WTC11 (cell line): ENCODE measurements at regions not wholly inside any gene's neighbourhood (a gene's known extent, or its start where the extent isn't known, plus 50 kb on each side); places are given as distances from the start of the nearest gene placed in this dataset.

ENCODE experiments used
- ATAC-seq: fragments of 200-7000 bp; cut with Tn5 transposase; 2 replicates; pipeline ENCODE4 v1.10.0; 2021; ENCODE audit warnings: mild to moderate bottlenecking, moderate library complexity
- CTCF ChIA-PET: fragments of 300-600 bp; sonication (Branson Sonifier 250); formaldehyde crosslinking; loops from one replicate; lab custom pipeline; 2021; ENCODE audit warnings: antibody characterized with exemption; lab: Charles Lee
- POLR2A ChIA-PET: fragments of 350-600 bp; sonication (Branson Sonifier 250); formaldehyde crosslinking; loops from one replicate; lab custom pipeline; 2021; ENCODE audit warnings: antibody characterized with exemption; lab: Charles Lee
- DNase-seq: peaks from one replicate; pipeline ENCODE4 v3.0.0; 2021; ENCODE audit warnings: low spot score
- H3K27ac Mint-ChIP-seq: 2 replicates; pipeline ENCODE4 v1.8.0; 2021; ENCODE audit warnings: mixed read lengths
- H3K27me3 Mint-ChIP-seq: 2 replicates; pipeline ENCODE4 v1.8.0; 2021; ENCODE audit warnings: low read depth, mild to moderate bottlenecking, moderate library complexity, mixed read lengths
- H3K36me3 Mint-ChIP-seq: 2 replicates; pipeline ENCODE4 v1.8.0; 2021; ENCODE audit warnings: mixed read lengths
- H3K4me1 Mint-ChIP-seq: 2 replicates; pipeline ENCODE4 v1.8.0; 2022; ENCODE audit warnings: mixed read lengths
- H3K4me3 Mint-ChIP-seq: 2 replicates; pipeline ENCODE4 v1.8.0; 2021; ENCODE audit warnings: mild to moderate bottlenecking, moderate library complexity, mixed read lengths
- H3K9me3 Mint-ChIP-seq: 2 replicates; pipeline ENCODE4 v1.8.0; 2021; ENCODE audit warnings: mixed read lengths
- CREM ChIP-seq: sonication (generic); formaldehyde crosslinking; IDR thresholded peaks from 2 replicates; pipeline ENCODE4 v1.8.1; 2022; ENCODE audit warnings: mild to moderate bottlenecking, missing genetic modification reagents, moderate library complexity
- ELF4 ChIP-seq: sonication (generic); formaldehyde crosslinking; IDR thresholded peaks from 2 replicates; pipeline ENCODE4 v1.8.1; 2022; ENCODE audit warnings: low read depth, mild to moderate bottlenecking, moderate library complexity, missing genetic modification reagents
- ETV6 ChIP-seq: sonication (generic); formaldehyde crosslinking; IDR thresholded peaks from 2 replicates; pipeline ENCODE4 v1.8.1; 2022; ENCODE audit warnings: mild to moderate bottlenecking, missing genetic modification reagents
- FOXK1 ChIP-seq: sonication (generic); formaldehyde crosslinking; IDR thresholded peaks from 2 replicates; pipeline ENCODE4 v1.8.0; 2022; ENCODE audit warnings: mild to moderate bottlenecking, moderate library complexity, missing genetic modification reagents
- GTF2I ChIP-seq: fragments of 250-450 bp; sonication (Bioruptor Pico); conservative IDR thresholded peaks from 2 replicates; pipeline ENCODE4 v1.4.0; 2021; ENCODE audit warnings: mild to moderate bottlenecking
- HMGA2 ChIP-seq: fragments of 250-450 bp; sonication (Bioruptor Pico); IDR thresholded peaks from 2 replicates; pipeline ENCODE4 v1.4.0; 2021; ENCODE audit warnings: mild to moderate bottlenecking, moderate library complexity
- KAT7 ChIP-seq: sonication (generic); formaldehyde crosslinking; IDR thresholded peaks from 2 replicates; pipeline ENCODE4 v1.8.1; 2023; ENCODE audit warnings: missing genetic modification reagents, mild to moderate bottlenecking, borderline replicate concordance
- RELA ChIP-seq: sonication (generic); formaldehyde crosslinking; IDR thresholded peaks from 2 replicates; pipeline ENCODE4 v1.8.1; 2022; ENCODE audit warnings: missing genetic modification reagents, mild to moderate bottlenecking, borderline replicate concordance
- SMAD3 ChIP-seq: sonication (generic); formaldehyde crosslinking; IDR thresholded peaks from 2 replicates; pipeline ENCODE4 v1.8.0; 2022; ENCODE audit warnings: missing genetic modification reagents, mild to moderate bottlenecking, borderline replicate concordance
- SMAD4 ChIP-seq: sonication (generic); formaldehyde crosslinking; IDR thresholded peaks from 2 replicates; pipeline ENCODE4 v1.8.0; 2022; ENCODE audit warnings: mild to moderate bottlenecking, missing genetic modification reagents
- ZNF121 ChIP-seq: sonication (generic); formaldehyde crosslinking; IDR thresholded peaks from 2 replicates; pipeline ENCODE4 v1.8.0; 2023; ENCODE audit warnings: missing genetic modification reagents
- ZNF263 ChIP-seq: sonication (generic); formaldehyde crosslinking; IDR thresholded peaks from 2 replicates; pipeline ENCODE4 v1.8.1; 2022; ENCODE audit warnings: low read depth, mild to moderate bottlenecking, moderate library complexity, missing genetic modification reagents
- ZNF396 ChIP-seq: fragments of 250-450 bp; sonication (Bioruptor Pico); IDR thresholded peaks from 2 replicates; pipeline ENCODE4 v1.8.0; 2021; ENCODE audit warnings: mild to moderate bottlenecking, moderate library complexity, borderline replicate concordance
- TF ChIP-seq, protein P1 (sequence below): sonication (generic); formaldehyde crosslinking; IDR thresholded peaks from 2 replicates; pipeline ENCODE4 v1.8.1; 2022; ENCODE audit warnings: mild to moderate bottlenecking, moderate library complexity, missing genetic modification reagents
- TF ChIP-seq, protein P2 (sequence below): fragments of 200-600 bp; IDR thresholded peaks from 2 replicates; pipeline ENCODE4 v1.8.0; 2022; ENCODE audit warnings: antibody characterized with exemption
- TF ChIP-seq, protein P3 (sequence below): sonication (generic); formaldehyde crosslinking; IDR thresholded peaks from 2 replicates; pipeline ENCODE4 v1.8.0; 2022; ENCODE audit warnings: mild to moderate bottlenecking, missing genetic modification reagents
- TF ChIP-seq, protein P4 (sequence below): sonication (generic); formaldehyde crosslinking; conservative IDR thresholded peaks from 2 replicates; pipeline ENCODE4 v1.8.1; 2023; ENCODE audit warnings: mild to moderate bottlenecking, low read depth, missing genetic modification reagents, moderate library complexity
- TF ChIP-seq, protein P5 (sequence below): sonication (generic); formaldehyde crosslinking; IDR thresholded peaks from 2 replicates; pipeline ENCODE4 v1.8.1; 2023; ENCODE audit warnings: mild to moderate bottlenecking, missing genetic modification reagents
- TF ChIP-seq, protein P6 (sequence below): fragments of 250-450 bp; sonication (Bioruptor Pico); IDR thresholded peaks from 2 replicates; pipeline ENCODE4 v1.9.0; 2021; ENCODE audit warnings: mild to moderate bottlenecking

DNA sequence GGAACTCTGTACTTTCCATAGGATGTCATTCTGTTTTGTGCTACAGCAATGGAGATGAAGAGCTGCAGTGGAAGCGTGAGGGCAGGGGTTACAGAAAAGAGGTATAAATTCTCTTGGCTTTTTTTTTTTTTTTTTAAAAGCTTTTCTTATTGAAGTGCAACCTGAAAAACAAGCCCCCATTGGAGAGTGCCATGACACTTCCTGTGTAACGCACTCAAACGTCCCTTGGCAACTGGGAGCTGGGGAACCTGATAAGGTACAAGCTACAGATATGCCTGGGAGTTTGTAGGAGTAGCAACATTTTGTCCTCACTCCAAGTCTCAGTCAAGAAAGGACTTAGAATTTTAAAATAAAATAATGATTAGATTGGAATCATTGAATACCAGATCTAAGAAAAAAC, 512.1 kb downstream of the RPS24 start:
- ATAC-seq (no peak), DNase-seq (no peak)
- Mint-ChIP-seq H3K4me1 (peaks cover 24% of the 10 kb centered on the region), H3K36me3 (no peaks in the 10 kb centered on the region), H3K9me3 (peaks cover 11% of the 10 kb centered on the region), H3K27ac (no peak overlapping the region), H3K27me3 (peaks cover 26% of the 10 kb centered on the region), H3K4me3 (no peak overlapping the region)
- POLR2A ChIA-PET: interaction anchor here (0.5 kb wide), 1 partner anchor 21 kb away, joined by 3 read pairs; no protein-coding TSS in a partner anchor
- no peak for TF ChIP-seq SMAD3 (CRISPR knock-in tag)
- TF ChIP-seq, all 79 proteins: peak for 0
- CTCF ChIA-PET: no interaction called here

DNA sequence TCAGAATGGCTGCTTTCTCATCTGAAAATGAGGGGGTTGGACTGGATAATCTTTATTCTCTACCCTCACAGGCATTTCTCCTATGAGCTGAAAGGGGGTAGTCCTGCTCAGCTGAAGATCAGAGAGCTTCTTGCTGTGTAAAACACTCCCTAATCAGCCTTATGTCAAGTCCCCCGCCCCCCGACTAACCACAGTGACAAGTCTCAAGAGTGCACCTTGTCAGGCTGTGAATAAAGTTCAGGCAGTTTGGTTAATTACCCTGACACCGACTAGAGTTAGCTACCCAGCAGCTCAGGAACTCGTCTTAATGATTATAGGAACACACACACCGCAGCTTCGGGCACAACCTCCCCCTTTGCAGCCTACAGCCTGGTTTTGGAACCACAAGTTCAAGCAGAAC, 513.7 kb downstream of the RPS24 start:
- peaks cover 36% of the 10 kb centered on the region for H3K4me1 Mint-ChIP-seq
- TF ChIP-seq RELA (CRISPR knock-in tag) (no peak), KAT7 (CRISPR knock-in tag) (no peak)
- TF ChIP-seq, all 79 proteins: peak for 0
- peaks cover 8% of the 10 kb centered on the region for H3K9me3 Mint-ChIP-seq
- H3K36me3 Mint-ChIP-seq: no peaks in the 10 kb centered on the region
- H3K27ac Mint-ChIP-seq: no peak overlapping the region
- DNase-seq: no peak
- ChIA-PET POLR2A (no interaction called here), CTCF (no interaction called here)
- peaks cover 32% of the 10 kb centered on the region for H3K27me3 Mint-ChIP-seq
- ATAC-seq: no peak
- no peak overlapping the region for H3K4me3 Mint-ChIP-seq

DNA sequence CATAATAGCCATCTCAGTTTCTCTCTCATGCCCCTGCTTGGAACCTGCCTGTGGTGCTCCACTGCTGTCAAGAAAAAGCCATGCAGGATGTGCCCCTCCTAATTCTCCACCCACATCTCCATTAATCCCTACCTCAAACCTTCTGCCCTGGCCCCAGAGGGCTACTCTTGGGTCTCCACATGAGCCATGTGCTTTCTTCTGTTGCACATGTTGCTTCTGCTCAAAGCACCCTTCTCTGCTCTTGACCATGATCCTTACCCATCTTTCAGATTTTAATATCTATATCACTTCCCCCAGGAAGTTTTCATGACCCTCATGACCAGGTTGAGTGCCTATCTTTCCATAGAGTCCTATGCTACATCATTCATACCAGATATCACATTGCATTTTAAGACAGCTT, 514.2 kb downstream of the RPS24 start:
- ATAC-seq: no peak
- ChIA-PET CTCF (no interaction called here), POLR2A (no interaction called here)
- no peak for DNase-seq
- H3K4me3 Mint-ChIP-seq: no peak overlapping the region
- H3K4me1 Mint-ChIP-seq: peaks cover 36% of the 10 kb centered on the region
- H3K27ac Mint-ChIP-seq: no peak overlapping the region
- peaks cover 32% of the 10 kb centered on the region for H3K27me3 Mint-ChIP-seq
- no peaks in the 10 kb centered on the region for H3K36me3 Mint-ChIP-seq
- peaks cover 8% of the 10 kb centered on the region for H3K9me3 Mint-ChIP-seq
- no peak for TF ChIP-seq SMAD4 (CRISPR knock-in tag)
- TF ChIP-seq, all 79 proteins: peak for 0

DNA sequence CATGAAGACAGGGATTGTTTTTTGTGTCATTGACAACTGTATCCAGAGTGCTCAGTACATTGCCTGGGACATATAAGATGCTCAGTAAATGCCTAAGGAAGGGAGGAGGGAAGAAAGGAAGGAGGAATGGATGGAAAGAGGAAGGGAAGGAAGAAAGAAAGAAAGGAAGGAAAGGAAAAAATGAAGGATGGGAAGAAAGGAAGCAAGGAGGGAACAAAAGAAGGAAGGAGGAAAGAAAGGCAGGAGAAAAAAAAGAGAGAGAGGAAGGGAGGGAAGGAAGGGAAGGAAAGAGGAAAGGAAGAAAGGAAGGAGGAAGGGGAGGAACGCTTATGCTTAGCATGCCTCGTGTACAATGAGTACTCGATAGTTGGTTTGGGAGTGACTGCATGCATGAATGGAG, 514.7 kb downstream of the RPS24 start:
- H3K27me3 Mint-ChIP-seq: peaks cover 32% of the 10 kb centered on the region
- no peak for DNase-seq
- POLR2A ChIA-PET: no interaction called here
- no peak overlapping the region for H3K27ac Mint-ChIP-seq
- no peaks in the 10 kb centered on the region for H3K36me3 Mint-ChIP-seq
- H3K4me1 Mint-ChIP-seq: peaks cover 41% of the 10 kb centered on the region
- CTCF ChIA-PET: no interaction called here
- H3K9me3 Mint-ChIP-seq: peaks cover 8% of the 10 kb centered on the region
- no peak for ATAC-seq
- H3K4me3 Mint-ChIP-seq: no peak overlapping the region
- TF ChIP-seq ELF4 (CRISPR knock-in tag): no peak
- TF ChIP-seq, protein P1, sequence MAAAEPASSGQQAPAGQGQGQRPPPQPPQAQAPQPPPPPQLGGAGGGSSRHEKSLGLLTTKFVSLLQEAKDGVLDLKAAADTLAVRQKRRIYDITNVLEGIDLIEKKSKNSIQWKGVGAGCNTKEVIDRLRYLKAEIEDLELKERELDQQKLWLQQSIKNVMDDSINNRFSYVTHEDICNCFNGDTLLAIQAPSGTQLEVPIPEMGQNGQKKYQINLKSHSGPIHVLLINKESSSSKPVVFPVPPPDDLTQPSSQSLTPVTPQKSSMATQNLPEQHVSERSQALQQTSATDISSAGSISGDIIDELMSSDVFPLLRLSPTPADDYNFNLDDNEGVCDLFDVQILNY (CRISPR knock-in tag): no peak
- TF ChIP-seq ZNF263 (CRISPR knock-in tag): no peak
- TF ChIP-seq, protein P2, sequence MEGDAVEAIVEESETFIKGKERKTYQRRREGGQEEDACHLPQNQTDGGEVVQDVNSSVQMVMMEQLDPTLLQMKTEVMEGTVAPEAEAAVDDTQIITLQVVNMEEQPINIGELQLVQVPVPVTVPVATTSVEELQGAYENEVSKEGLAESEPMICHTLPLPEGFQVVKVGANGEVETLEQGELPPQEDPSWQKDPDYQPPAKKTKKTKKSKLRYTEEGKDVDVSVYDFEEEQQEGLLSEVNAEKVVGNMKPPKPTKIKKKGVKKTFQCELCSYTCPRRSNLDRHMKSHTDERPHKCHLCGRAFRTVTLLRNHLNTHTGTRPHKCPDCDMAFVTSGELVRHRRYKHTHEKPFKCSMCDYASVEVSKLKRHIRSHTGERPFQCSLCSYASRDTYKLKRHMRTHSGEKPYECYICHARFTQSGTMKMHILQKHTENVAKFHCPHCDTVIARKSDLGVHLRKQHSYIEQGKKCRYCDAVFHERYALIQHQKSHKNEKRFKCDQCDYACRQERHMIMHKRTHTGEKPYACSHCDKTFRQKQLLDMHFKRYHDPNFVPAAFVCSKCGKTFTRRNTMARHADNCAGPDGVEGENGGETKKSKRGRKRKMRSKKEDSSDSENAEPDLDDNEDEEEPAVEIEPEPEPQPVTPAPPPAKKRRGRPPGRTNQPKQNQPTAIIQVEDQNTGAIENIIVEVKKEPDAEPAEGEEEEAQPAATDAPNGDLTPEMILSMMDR: no peak
- TF ChIP-seq, protein P3, sequence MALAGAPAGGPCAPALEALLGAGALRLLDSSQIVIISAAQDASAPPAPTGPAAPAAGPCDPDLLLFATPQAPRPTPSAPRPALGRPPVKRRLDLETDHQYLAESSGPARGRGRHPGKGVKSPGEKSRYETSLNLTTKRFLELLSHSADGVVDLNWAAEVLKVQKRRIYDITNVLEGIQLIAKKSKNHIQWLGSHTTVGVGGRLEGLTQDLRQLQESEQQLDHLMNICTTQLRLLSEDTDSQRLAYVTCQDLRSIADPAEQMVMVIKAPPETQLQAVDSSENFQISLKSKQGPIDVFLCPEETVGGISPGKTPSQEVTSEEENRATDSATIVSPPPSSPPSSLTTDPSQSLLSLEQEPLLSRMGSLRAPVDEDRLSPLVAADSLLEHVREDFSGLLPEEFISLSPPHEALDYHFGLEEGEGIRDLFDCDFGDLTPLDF (CRISPR knock-in tag): no peak
- TF ChIP-seq ETV6 (CRISPR knock-in tag): no peak
- no peak for TF ChIP-seq CREM
- TF ChIP-seq HMGA2: no peak
- no peak for TF ChIP-seq ZNF121 (CRISPR knock-in tag)
- TF ChIP-seq, protein P4, sequence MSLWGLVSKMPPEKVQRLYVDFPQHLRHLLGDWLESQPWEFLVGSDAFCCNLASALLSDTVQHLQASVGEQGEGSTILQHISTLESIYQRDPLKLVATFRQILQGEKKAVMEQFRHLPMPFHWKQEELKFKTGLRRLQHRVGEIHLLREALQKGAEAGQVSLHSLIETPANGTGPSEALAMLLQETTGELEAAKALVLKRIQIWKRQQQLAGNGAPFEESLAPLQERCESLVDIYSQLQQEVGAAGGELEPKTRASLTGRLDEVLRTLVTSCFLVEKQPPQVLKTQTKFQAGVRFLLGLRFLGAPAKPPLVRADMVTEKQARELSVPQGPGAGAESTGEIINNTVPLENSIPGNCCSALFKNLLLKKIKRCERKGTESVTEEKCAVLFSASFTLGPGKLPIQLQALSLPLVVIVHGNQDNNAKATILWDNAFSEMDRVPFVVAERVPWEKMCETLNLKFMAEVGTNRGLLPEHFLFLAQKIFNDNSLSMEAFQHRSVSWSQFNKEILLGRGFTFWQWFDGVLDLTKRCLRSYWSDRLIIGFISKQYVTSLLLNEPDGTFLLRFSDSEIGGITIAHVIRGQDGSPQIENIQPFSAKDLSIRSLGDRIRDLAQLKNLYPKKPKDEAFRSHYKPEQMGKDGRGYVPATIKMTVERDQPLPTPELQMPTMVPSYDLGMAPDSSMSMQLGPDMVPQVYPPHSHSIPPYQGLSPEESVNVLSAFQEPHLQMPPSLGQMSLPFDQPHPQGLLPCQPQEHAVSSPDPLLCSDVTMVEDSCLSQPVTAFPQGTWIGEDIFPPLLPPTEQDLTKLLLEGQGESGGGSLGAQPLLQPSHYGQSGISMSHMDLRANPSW: no peak
- TF ChIP-seq, protein P5, sequence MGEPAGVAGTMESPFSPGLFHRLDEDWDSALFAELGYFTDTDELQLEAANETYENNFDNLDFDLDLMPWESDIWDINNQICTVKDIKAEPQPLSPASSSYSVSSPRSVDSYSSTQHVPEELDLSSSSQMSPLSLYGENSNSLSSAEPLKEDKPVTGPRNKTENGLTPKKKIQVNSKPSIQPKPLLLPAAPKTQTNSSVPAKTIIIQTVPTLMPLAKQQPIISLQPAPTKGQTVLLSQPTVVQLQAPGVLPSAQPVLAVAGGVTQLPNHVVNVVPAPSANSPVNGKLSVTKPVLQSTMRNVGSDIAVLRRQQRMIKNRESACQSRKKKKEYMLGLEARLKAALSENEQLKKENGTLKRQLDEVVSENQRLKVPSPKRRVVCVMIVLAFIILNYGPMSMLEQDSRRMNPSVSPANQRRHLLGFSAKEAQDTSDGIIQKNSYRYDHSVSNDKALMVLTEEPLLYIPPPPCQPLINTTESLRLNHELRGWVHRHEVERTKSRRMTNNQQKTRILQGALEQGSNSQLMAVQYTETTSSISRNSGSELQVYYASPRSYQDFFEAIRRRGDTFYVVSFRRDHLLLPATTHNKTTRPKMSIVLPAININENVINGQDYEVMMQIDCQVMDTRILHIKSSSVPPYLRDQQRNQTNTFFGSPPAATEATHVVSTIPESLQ (CRISPR knock-in tag): no peak
- no peak for TF ChIP-seq GTF2I (CRISPR knock-in tag)
- TF ChIP-seq ZNF396 (CRISPR knock-in tag): no peak
- no peak for TF ChIP-seq FOXK1 (CRISPR knock-in tag)
- TF ChIP-seq, protein P6, sequence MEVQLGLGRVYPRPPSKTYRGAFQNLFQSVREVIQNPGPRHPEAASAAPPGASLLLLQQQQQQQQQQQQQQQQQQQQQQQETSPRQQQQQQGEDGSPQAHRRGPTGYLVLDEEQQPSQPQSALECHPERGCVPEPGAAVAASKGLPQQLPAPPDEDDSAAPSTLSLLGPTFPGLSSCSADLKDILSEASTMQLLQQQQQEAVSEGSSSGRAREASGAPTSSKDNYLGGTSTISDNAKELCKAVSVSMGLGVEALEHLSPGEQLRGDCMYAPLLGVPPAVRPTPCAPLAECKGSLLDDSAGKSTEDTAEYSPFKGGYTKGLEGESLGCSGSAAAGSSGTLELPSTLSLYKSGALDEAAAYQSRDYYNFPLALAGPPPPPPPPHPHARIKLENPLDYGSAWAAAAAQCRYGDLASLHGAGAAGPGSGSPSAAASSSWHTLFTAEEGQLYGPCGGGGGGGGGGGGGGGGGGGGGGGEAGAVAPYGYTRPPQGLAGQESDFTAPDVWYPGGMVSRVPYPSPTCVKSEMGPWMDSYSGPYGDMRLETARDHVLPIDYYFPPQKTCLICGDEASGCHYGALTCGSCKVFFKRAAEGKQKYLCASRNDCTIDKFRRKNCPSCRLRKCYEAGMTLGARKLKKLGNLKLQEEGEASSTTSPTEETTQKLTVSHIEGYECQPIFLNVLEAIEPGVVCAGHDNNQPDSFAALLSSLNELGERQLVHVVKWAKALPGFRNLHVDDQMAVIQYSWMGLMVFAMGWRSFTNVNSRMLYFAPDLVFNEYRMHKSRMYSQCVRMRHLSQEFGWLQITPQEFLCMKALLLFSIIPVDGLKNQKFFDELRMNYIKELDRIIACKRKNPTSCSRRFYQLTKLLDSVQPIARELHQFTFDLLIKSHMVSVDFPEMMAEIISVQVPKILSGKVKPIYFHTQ: no peak
